ENCODE measurements at regions not wholly inside any gene's neighbourhood (a gene's known extent, or its start where the extent isn't known, plus 50 kb on each side); places are given as distances from the start of the nearest gene placed in this dataset.
"Not testable (repeated sequence)": the region's sequence is repeated elsewhere in the genome, so short reads cannot be mapped to it uniquely, and the experiment has no call there.

- TF ChIP-seq, protein P1, sequence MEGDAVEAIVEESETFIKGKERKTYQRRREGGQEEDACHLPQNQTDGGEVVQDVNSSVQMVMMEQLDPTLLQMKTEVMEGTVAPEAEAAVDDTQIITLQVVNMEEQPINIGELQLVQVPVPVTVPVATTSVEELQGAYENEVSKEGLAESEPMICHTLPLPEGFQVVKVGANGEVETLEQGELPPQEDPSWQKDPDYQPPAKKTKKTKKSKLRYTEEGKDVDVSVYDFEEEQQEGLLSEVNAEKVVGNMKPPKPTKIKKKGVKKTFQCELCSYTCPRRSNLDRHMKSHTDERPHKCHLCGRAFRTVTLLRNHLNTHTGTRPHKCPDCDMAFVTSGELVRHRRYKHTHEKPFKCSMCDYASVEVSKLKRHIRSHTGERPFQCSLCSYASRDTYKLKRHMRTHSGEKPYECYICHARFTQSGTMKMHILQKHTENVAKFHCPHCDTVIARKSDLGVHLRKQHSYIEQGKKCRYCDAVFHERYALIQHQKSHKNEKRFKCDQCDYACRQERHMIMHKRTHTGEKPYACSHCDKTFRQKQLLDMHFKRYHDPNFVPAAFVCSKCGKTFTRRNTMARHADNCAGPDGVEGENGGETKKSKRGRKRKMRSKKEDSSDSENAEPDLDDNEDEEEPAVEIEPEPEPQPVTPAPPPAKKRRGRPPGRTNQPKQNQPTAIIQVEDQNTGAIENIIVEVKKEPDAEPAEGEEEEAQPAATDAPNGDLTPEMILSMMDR (IDR thresholded peaks at IDR 0.05): no peak
- no peak for TF ChIP-seq ZFX (IDR thresholded peaks at IDR 0.05; ENCODE audit: borderline replicate concordance)
- no peak overlapping the region for H3K27ac ChIP-seq
Observed at GRCh38 chr6:19609972-19610641, 227.1 kb upstream of the ID4 start.

GRCh38 chr6:19612672-19613466 lies 224.3 kb upstream of the ID4 start:
- H3K27ac ChIP-seq: not testable (repeated sequence)

DNA sequence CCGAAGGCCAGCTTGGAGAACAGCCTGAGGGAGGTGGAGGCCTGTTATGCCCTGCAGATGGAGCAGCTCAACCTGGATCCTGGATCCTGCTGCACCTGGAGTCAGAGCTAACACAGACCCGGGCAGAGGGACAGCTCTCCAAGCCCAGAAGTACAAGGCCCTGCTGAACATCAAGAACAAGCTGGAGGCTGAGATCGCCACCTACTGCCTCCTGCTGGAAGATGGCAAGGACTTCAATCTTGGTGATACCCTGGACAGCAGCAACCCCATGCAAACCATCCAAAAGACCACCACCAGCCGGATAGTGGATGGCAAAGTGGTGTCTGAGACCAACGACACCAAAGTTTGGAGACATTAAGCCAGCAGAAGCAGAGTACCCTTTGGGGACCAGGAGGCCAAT lies 223.5 kb upstream of the ID4 start:
- no peak overlapping the region for H3K27ac ChIP-seq
- TF ChIP-seq, protein P1 (IDR thresholded peaks at IDR 0.05): no peak
- TF ChIP-seq ZFX (IDR thresholded peaks at IDR 0.05; ENCODE audit: borderline replicate concordance): no peak

DNA sequence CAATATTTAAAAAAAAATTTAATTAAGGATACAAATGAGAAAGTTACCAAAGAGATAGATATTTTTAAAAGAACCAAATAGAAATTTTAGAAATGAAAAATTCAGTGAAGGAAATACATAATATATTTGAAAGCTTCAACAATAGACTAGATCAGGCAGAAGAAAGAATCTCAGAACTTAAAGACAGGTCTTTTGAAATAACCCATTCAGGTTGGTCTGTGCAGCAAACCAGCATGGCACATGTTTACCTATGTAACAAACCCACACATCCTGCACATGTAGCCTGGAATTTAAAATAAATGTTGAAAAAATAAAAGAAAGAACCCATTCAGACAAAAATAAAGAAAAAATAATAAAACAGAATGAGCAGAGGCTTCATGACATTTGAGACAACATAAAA lies 221.1 kb upstream of the ID4 start:
- TF ChIP-seq ZFX (IDR thresholded peaks at IDR 0.05; ENCODE audit: borderline replicate concordance): no peak
- TF ChIP-seq, protein P1 (IDR thresholded peaks at IDR 0.05): no peak
- no peak overlapping the region for H3K27ac ChIP-seq

- H3K27ac ChIP-seq: no peak overlapping the region
- TF ChIP-seq, protein P1 (IDR thresholded peaks at IDR 0.05): no peak
- no peak for TF ChIP-seq ZFX (IDR thresholded peaks at IDR 0.05; ENCODE audit: borderline replicate concordance)
Observed at GRCh38 chr6:19632230-19632629, 204.9 kb upstream of the ID4 start.

- H3K27ac ChIP-seq: no peak overlapping the region
- TF ChIP-seq, protein P1 (IDR thresholded peaks at IDR 0.05): no peak
- TF ChIP-seq ZFX (IDR thresholded peaks at IDR 0.05; ENCODE audit: borderline replicate concordance): no peak
Observed at GRCh38 chr6:19632786-19633185, 204.4 kb upstream of the ID4 start.

DNA sequence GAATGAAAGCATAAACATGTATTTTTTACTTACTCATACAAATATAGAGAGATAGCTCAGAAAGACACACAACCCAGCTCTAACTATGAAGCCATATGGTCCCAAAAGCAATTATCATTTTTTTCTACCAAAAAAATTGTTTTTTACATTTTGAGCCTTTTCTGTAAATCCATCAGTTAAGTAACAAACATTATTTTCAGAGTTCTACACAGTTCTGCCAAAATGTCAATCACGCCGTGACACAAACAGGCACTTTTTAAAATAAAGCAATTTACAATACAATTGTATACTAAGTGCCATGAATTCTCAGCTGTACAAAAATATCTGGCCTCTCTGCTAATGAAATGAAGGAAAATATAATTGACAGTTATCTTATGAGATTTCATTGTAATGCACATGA lies 201.4 kb upstream of the ID4 start:
- no peak for TF ChIP-seq ZFX (IDR thresholded peaks at IDR 0.05; ENCODE audit: borderline replicate concordance)
- TF ChIP-seq, protein P1 (IDR thresholded peaks at IDR 0.05): no peak

More for the DNA sequence above, 201.4 kb upstream of the ID4 start:
- no peak overlapping the region for H3K27ac ChIP-seq
